DMS153 treated with DMSO at 0.1 percent for 48 hours (cell line): ENCODE measurements at regions not wholly inside any gene's neighbourhood (a gene's known extent, or its start where the extent isn't known, plus 50 kb on each side); places are given as distances from the start of the nearest gene placed in this dataset.

Source experiments
- DNase-seq: peaks from one replicate; lab custom pipeline; 2025; ENCODE audit not compliant: unreplicated experiment; lab: John Stamatoyannopoulos, UW

DNA sequence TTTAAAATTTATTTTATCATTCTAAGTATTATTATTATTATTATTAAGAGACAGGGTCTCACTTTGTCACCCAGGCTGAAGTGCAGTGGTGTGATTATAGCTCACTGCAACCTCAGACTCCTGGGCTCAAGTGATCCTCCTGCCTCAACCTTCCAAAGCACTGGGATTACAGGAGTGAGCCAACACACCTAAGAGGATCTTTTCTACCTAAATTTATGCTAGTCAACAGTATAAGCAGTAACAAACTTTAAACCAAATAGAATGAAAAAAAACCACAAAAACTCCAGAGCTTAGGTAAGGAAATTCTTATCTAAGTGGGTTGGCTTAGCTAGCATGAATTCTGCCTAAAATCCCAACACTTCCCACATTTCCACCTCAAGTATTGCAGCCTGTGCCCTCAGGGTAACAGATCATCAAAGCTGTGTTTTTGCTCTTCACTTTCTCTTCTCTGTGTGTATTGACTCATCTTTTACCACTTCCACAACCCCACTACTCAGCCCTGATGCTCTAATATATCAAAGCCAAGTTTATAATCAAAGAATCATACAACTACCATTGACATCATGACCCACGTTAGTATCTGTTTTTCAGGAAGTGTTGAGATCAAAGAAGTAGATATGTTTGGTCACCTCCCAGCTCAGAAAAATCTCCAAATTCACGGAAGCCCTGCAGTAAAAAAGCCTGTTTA is 93.7 kb upstream of the SPON1 start:
- no peak for DNase-seq

DNA sequence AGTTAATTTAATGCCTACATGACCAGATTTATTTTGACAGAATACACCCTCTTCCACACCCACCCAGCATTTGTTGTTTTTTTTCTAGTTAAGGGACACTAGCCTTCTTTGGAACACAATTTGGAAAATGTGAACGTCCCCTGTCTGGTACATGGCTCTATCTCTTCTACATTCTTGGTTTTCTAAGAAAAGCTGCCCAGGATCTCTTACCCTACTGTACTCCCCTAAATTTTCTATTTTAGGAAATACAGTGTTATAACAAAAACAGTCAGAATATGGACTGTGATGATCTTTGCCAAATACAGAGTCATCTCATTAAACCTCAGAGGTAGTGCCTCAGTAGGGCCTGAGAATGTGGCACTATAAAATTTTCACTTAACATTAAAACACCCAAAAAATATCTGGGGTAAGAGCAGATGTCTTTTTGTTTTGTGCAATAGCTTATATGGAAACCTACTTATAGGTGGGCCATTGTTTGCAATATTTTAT is 93.1 kb upstream of the SPON1 start:
- no peak for DNase-seq

DNA sequence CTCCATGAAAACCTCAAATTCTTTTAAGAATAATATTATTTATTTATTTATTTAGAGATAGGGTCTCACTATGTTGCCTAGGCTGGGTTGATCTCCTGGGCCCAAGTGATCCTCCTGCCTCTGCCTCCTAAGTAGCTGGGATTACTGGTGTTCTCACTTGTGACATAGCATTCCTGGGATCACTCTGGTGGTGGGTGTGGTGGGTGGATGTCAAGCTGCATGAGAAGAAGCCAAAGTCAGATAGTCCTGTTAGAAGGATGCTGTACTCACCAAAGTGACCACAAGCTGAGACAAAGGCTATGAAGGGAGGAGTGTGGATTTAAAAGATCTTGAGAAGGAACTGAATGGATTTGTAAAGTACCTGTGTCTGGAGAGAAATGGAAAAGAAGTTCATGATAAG is 87.9 kb upstream of the SPON1 start:
- DNase-seq: no peak

DNA sequence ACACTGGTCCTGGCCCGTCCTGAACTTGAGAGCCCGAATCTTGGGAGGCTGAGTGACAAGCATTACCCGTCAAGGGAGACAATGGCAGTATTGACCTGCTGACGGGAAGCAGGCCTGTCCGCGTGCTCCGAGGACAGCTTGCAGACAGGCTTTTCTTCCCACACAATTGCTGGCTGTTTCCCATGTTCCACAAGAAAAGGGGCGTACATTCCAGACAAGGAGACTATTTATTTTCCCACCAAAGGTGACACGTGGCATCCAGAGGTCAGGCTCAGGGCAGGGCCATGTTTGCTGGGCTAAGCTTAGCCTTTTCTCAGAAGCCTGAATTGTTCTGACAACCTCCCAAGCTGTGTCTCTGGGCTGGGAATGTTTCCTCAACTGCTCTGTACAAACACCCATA is 86.9 kb upstream of the SPON1 start:
- DNase-seq: no peak

DNA sequence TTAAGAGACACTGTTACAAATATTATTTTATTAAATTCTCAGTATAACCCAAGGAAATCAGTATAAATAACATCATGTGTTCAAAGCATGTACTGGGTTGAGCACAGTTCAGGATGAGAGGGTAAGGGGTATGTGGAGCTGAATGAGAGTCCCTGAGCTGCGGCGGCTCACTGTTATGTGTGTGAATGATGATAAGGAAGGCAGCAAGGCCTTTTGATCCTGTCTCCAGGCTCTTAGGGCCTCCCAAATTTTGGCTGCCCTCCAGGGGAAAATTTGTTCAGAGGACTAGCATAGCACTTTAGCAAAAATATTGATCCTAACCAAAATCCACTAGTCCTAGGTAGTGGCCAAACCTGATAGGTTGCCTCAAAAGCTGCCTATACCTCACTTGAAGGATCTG is 86.1 kb upstream of the SPON1 start:
- no peak for DNase-seq

DNA sequence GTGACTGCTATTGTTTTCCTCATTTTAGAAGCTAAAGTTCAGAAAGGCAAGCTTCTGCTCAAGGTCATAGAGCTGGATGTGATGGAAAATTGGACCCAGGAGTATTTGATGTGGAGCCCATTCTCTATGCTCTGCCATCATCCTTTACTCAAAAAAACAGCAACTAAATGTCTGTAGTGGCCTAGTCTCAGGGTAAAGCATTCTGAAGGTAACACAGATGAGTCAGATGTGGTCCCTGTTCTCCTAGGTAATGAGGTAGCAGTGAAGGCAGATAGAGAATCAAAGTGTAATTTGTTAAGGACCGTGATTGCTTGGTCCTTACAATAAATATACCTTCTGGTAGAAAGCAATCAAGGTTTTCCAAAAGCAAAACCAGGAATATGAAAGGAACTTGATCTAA is 84.4 kb upstream of the SPON1 start:
- no peak for DNase-seq

DNA sequence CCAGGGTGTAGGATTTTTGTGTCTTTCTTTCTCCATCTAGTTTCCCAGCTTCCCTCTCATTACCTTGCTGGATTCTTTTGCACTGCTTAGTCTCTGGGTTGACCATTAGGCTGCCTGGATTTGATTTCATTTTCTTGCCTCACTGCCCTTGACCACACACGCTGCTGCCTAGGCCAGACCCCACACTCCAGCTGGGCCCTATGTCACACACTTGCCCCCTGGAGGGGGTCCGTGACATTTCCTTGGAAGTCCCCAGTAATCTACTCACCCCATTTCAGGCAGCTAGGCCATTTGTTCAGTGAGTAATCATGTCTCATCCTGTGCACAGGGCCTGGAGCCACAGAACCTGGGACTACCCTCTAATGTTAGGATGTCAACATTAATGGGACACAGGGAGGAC is 81.9 kb upstream of the SPON1 start:
- no peak for DNase-seq

DNA sequence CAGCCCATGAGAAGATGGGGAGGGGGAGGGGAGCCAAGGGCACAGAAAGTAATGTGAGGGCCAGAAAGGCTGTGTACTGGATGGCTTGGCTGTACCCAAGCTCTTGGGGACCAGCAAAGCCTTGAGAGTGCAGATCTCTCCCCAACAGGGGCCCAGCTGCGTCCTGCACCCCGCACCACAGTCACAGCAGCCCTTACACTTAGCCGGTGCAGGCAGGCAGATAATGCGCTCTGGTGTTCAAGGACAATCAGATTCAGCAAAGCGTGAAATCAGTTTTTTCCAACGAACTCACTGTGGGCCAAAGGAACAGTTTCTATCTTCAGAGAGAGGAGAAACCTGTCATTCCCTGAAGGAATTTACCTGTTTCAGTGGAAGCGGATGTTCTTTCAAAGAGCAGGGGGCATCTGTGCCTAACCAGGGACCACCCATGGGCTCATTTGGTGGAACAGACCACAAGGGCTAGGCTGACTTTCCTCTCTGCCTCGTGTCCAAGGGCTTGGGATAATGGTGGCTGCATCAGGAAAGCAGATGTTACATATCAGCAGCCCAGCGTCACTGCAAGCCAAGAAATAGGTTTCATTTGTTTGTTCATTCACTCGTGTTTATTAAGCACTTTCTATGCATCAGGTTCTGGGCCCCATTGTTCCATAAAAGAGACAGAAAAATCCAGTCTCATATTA is 81.2 kb upstream of the SPON1 start:
- DNase-seq: no peak

DNA sequence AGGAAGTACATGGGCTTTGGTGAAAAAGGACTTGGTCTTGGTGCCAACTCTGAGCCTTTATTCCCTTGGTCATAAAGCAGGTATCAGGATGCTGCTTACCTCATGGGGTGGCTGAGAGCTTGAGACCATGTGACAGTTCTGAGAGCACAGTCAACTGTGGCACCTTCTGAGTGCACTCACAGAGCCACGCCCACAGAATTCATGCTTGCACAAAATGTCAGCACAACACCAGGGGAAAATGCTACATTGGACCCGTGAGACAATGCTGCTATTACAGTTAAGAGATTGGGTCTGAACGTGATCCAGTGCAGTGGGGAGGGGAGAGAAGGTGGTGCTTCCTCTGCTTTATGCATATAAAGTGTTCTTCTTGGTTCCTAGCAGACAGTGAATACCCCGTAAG is 79.5 kb upstream of the SPON1 start:
- DNase-seq: peak; percentile 63

DNA sequence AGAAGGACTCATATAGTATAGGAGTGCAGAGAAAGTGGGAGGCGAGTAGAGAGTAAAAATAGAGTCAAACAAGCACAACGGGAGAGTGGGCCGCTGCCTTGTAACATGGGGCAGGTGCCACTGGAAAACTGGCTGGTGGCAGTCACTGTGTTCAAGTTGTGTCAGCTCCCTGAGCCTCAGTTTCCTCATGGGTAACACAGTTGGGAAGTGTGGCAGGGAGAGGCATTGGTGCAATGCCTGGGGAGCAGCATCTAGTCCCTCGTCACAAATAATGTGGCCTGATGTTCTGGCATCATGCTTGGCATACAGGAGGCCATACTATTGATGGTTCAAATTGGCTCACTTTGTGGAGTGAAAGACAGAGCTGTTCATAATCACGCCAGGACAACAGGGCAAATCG is 78.9 kb upstream of the SPON1 start:
- DNase-seq: no peak

DNA sequence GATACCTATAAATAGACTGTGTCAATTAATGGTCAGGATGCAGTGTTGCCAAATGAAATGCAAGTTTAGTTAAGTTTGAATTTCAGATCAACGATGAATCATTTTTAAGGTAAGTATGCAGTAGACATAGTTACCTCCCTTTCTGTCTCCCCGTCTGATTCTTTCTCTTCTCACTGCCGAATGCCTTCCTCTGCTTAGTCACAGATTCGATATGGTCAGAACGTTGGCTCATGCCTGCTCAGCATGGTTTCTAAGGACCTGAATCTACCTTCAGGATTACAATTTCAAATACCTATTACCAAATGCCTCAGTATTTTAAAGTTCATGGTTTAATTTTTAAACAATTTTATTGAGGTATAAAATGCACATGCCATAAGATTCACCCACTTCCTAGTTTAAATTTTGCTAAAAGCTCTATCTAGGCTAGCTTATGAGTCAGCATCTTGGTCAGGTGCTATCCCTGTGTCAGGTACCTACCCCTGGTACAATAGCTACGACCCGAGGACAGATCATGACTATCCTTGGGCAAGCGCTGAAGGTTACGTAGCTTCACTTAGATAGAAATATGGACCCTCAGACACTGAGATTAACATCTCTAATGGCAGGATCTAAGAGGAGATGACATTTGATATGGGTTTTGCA is 78.2 kb upstream of the SPON1 start:
- DNase-seq: no peak

DNA sequence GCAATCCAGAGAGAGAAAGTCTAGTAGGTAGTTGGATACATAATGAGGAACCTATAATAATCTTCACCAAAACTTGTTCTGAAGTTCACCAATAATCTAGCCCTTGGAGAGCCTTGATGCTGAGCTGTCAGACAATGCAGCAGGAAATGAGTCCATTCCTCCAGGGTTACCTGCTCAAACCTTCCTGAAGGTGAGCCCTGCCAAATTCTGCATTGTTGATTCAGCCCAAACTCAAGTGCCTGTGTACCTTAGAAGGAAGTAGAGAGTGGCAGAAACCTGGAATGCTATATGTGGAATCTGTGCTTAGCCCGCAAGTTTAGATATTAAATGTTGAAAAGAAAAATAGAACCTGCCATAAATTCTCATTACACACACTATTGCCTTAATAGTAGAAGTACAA is 77.4 kb upstream of the SPON1 start:
- no peak for DNase-seq

DNA sequence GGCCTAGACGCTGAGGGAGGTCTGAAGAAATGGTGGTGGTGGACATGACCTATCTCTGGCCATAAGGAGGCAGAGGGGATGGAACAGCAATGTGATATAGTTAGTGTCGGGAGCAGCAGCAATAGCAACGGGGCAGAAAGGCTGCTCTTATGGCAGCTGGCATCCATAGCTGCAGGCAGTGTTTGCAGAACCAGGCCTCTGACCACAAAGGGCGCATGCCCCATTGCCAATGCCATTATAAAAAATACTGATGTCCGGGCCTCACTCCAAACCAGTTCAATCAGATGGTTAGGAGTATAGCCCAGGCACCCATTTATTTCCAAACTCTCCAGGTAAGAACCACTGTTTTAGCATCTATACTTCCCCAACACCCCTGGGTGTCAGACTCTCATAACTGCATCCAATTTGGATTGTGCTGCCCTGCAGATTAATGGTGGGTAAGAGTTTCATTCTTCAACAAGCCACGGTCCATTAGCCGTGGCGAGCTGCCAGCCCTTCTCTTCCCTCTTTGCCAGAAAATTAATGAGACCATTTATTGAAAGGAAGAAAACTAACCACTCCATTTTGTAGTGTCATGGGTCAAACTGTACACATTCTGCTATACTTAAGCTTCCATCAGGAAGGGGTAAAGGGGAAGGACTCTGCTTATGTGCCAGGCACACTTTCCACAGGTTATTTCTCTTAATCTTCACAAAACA is 72.8 kb upstream of the SPON1 start:
- peak; percentile 70 for DNase-seq

DNA sequence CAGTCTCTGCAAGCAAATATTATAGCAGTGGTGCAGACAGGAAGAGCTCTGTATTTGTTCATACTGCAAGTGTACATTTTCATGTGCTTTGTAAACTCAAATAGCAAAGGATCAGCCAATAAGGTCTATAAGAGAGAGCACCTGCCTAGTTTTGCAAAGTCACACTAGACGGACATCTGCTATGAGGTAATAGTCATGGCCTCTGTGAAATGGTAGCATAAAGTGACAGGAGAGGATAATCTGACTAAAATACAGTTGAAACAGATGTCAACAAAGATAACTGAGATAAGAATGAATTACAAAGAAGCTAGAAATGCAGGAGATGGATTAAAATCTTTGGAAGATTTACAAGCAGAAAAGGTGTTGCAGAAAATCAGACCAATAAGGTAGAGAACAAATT is 70.6 kb upstream of the SPON1 start:
- DNase-seq: peak; percentile 49

DNA sequence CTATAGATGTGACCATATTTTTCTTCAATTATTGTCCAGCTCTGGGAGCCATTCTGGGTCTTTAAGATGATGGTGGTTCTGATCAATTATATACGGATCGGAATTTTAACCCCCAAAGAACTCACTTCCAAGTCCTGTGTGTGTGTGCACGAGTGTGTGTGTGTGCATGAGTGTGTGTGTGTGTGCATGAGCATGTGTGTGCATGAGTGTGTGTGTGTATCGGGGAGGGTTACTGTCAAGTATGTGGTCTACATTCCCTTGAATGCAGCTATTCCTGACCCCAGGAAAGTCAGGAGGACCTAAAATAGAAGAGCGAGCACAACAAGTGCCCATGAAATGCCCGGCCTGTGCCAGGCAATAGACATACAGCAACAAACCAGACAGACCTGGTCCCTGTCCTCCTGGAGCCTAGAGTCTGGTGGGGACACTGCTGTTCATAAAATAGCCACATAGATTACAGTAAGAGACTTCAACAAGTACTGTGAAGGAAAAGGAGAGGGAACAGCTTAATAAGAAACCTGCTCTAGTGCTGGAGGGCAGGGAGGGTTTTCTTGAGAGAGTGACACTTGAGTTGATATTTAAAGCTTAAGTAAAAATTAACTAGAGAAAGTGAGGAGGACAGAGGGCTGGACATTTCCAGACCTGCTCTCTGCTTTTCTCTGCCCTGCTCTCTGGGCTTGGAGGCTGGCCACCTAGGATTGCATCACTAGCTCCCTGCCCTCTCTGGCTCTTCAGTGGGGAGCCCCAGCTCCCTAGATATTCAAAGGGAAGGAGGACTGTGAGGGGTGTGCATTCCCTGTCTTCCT is 66.1 kb upstream of the SPON1 start:
- DNase-seq: no peak

DNA sequence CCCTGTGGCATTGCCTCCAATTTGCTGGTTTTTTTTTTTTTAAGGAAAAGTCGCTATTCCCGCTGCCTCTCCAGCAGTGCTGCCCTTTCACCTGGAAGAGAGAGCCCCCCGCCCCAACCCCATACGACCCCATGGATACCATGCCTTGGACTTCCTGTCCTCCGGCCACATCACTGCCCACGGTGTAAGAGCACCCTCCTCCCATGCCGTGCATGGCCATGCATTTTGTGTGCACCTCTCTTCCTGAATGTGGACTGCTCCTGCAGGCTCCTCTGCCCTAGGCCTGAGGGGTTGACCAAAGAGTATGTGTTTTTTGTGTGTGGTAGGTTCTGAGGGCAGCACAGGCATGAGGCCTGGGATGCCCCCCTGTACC is 65.6 kb upstream of the SPON1 start:
- no peak for DNase-seq

DNA sequence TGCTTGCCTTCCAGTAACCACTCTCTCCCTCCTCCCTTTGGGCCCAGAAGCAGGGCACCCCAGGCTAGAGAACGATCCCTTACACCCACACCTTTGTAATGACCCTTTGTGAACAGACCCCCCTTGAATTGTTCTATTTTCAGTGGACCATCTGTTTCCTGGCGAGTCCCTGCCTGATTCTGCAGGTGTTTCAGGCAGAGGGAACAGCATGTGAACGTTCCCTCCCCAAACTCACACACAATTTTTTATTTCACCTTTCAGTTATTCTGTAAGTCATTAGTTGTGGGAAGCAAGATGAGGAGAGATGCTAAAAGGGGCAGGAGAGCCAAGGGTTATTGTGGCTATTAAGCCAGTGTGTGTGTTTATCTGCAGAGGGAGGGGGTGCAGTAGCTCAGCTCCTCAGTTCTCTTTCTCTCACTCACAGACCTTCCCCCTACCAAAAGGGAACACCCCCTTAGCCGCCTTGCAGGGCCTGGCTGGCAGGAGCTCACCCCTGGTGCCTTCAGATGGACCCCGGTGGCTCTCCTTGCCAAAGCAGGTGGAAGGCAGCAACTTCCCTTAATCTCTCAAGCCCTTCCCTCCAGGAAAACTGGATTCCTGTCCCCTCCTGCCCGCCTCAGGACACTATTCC is 64.8 kb upstream of the SPON1 start:
- DNase-seq: no peak

DNA sequence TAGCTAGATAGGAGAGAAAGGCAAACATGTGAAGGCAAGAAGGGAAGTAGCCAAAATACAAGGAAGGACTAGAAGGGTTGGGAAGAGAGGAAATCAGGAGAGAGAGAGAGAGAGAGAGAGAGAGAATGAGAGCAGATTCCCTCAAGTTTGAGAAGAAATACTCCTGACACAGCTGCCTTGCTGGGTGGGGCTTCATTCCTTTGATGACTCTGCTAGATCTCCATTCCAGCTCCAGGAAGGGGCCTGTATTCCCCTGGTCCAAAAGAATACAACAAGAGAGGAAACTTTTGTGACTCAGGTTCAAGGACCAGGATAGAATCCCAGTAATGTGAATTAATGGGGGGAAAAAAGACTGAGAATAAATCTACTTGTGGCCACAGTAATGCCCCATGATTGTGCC is 62.9 kb upstream of the SPON1 start:
- DNase-seq: no peak

DNA sequence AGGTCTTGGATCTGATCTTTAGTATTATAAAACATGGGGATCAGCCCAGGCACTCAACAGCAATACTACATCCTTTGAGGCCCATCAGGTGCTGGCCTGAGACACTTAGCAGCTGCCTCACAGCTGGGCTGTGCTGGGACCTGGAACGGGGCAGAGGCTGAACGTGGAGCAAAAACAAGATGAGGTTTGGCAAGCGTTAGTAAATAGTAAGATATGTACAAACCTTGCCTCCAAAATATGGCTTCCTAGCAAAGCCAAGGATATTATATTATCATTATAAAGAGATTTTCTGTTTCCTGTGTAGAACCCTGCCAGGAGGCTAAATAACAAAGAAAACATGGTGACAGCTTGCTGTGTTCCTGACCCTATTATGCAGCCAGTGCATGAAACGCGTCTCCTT is 60.0 kb upstream of the SPON1 start:
- DNase-seq: no peak

DNA sequence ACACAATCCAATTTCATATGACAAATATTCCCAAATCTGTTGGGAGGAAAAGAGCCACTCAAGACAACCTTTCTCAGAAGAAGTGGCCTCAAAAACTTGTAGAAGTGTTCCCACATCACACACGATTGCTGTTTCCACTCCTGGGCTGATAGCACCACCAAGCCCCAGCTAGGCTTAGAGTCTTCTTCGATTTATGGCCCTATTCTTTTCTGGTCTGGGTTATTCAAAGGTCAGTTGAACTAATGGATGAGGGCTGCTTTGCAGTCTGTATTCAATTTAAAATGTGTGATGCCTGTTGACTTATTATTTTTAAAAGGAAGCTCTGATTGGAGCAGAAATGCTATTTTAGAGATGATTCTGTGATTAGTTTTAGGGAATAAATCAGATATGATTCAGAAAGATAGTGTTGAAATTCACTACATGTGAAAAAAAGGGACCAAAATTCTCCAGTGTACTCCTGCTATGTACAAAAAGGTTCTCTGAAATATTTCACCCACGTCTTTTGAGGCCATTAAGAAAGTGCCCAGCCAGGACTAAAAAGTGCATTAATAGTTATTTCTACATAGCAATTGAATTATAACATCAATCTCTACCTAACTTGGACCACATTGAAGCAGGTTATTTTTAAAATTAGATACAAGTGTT is 57.3 kb upstream of the SPON1 start:
- DNase-seq: no peak
